OCI-LY1 (cell line): ENCODE measurements at regions not wholly inside any gene's neighbourhood (a gene's known extent, or its start where the extent isn't known, plus 50 kb on each side); places are given as distances from the start of the nearest gene placed in this dataset.

ENCODE experiments used
- H2AFZ ChIP-seq: fragments of 200-600 bp; sonication (generic), shearing (Covaris generic); 2 replicates; pipeline ENCODE4 v1.6.0; 2014; ENCODE audit warnings: antibody characterized with exemption, mild to moderate bottlenecking, low read length
- H3F3A ChIP-seq: fragments of 200-600 bp; sonication (generic), shearing (Covaris generic); 2 replicates; pipeline ENCODE4 v1.6.0; 2014; ENCODE audit warnings: mild to moderate bottlenecking, antibody characterized with exemption, low read length, moderate library complexity; ENCODE audit not compliant: insufficient read depth
- H3K27ac ChIP-seq: fragments of 200-600 bp; sonication (generic); 2 replicates; pipeline ENCODE4 v1.5.1; 2014; ENCODE audit warnings: low read length, mixed run types, mild to moderate bottlenecking, low read depth; ENCODE audit not compliant: poor library complexity, severe bottlenecking
- H3K27me3 ChIP-seq: fragments of 200-600 bp; sonication (generic); 2 replicates; pipeline ENCODE4 v1.6.0; 2014; ENCODE audit warnings: antibody characterized with exemption, mild to moderate bottlenecking, low read length, moderate library complexity; ENCODE audit not compliant: insufficient read depth
- H3K36me3 ChIP-seq: fragments of 200-600 bp; sonication (generic); 2 replicates; pipeline ENCODE4 v1.6.1; 2014; ENCODE audit warnings: mild to moderate bottlenecking, antibody characterized with exemption, low read length, moderate library complexity, mixed read lengths; ENCODE audit not compliant: insufficient read depth
- H3K4me1 ChIP-seq: fragments of 200-600 bp; sonication (generic); 2 replicates; pipeline ENCODE4 v1.5.1; 2014; ENCODE audit warnings: mild to moderate bottlenecking, low read length, moderate library complexity; ENCODE audit not compliant: insufficient read depth, severe bottlenecking
- H3K4me2 ChIP-seq: fragments of 200-600 bp; sonication (generic), shearing (Covaris generic); 2 replicates; pipeline ENCODE4 v1.6.1; 2014; ENCODE audit warnings: low read length
- H3K4me3 ChIP-seq: fragments of 200-600 bp; sonication (generic); 2 replicates; pipeline ENCODE4 v1.5.1; 2014; ENCODE audit warnings: low read length, low read depth, mild to moderate bottlenecking, mixed read lengths; ENCODE audit not compliant: poor library complexity, severe bottlenecking
- H3K79me2 ChIP-seq: fragments of 200-600 bp; shearing (Covaris generic); 2 replicates; pipeline ENCODE4 v1.6.1; 2016; ENCODE audit warnings: mixed run types, low read length, mixed read lengths; ENCODE audit not compliant: insufficient read depth
- H3K9ac ChIP-seq: fragments of 200-600 bp; sonication (generic), shearing (Covaris generic); 2 replicates; pipeline ENCODE4 v1.6.1; 2014; ENCODE audit warnings: mild to moderate bottlenecking, low read length, mixed read lengths
- H3K9me2 ChIP-seq: fragments of 200-600 bp; sonication (generic), shearing (Covaris generic); 2 replicates; pipeline ENCODE4 v1.6.1; 2014; ENCODE audit warnings: low read depth, mild to moderate bottlenecking, low read length, mixed read lengths
- H3K9me3 ChIP-seq: fragments of 200-600 bp; shearing (Covaris generic); 2 replicates; pipeline ENCODE4 v1.6.1; 2014; ENCODE audit warnings: low read length, mixed read lengths
- H4K20me1 ChIP-seq: fragments of 200-600 bp; sonication (generic), shearing (Covaris generic); 2 replicates; pipeline ENCODE4 v1.6.0; 2016; ENCODE audit warnings: mild to moderate bottlenecking, low read length; ENCODE audit not compliant: insufficient read depth
- CTCF ChIP-seq: fragments of 200-600 bp; sonication (generic), shearing (Covaris generic); IDR thresholded peaks from 2 replicates; pipeline ENCODE4 v1.5.1; 2017; ENCODE audit warnings: mild to moderate bottlenecking, antibody characterized with exemption, low read length, moderate library complexity, mixed read lengths
- EZH2 ChIP-seq: fragments of 200-600 bp; sonication (generic), shearing (Covaris generic); IDR thresholded peaks from 2 replicates; pipeline ENCODE4 v1.8.0; 2017; ENCODE audit warnings: borderline replicate concordance, mixed run types, mild to moderate bottlenecking, antibody characterized with exemption, low read length, moderate library complexity, mixed read lengths

GRCh38 chr6:44036699-44037101 lies 90.6 kb downstream of the MRPL14 start:
- Histone ChIP-seq H3K36me3 (no peaks in the 10 kb centered on the region), H3K4me3 (no peak overlapping the region), H3K4me1 (no peaks in the 10 kb centered on the region), H3F3A (no peaks in the 10 kb centered on the region), H3K27ac (no peak overlapping the region), H3K9ac (no peak overlapping the region), H3K27me3 (peaks cover 4% of the 10 kb centered on the region; the same call in 1 of the 2 replicates), H3K4me2 (no peak overlapping the region), H3K9me2 (no peaks in the 10 kb centered on the region), H3K9me3 (no peaks in the 10 kb centered on the region), H3K79me2 (no peaks in the 10 kb centered on the region), H4K20me1 (no peaks in the 10 kb centered on the region), H2AFZ (no peak overlapping the region)
- no peak for TF ChIP-seq EZH2
- no peak for TF ChIP-seq CTCF

GRCh38 chr6:44036196-44036595 lies 91.1 kb downstream of the MRPL14 start:
- H3K79me2 ChIP-seq, result no peaks in the 10 kb centered on the region
- no peaks in the 10 kb centered on the region for H3K9me3 ChIP-seq
- H3K9ac ChIP-seq, result no peak overlapping the region
- H3K4me1 ChIP-seq, result no peaks in the 10 kb centered on the region
- no peaks in the 10 kb centered on the region for H3K36me3 ChIP-seq
- no peaks in the 10 kb centered on the region for H3F3A ChIP-seq
- no peak overlapping the region for H3K27ac ChIP-seq
- H3K27me3 ChIP-seq, result peaks cover 4% of the 10 kb centered on the region; the same call in 1 of the 2 replicates
- H4K20me1 ChIP-seq, result no peaks in the 10 kb centered on the region
- H2AFZ ChIP-seq, result no peak overlapping the region
- no peak for TF ChIP-seq CTCF
- TF ChIP-seq EZH2, result no peak
- H3K9me2 ChIP-seq, result no peaks in the 10 kb centered on the region
- H3K4me3 ChIP-seq, result no peak overlapping the region
- no peak overlapping the region for H3K4me2 ChIP-seq

- Histone ChIP-seq H4K20me1 (no peaks in the 10 kb centered on the region), H3K4me2 (no peak overlapping the region), H3K9me3 (no peaks in the 10 kb centered on the region), H3K4me3 (no peak overlapping the region), H3K9me2 (no peaks in the 10 kb centered on the region), H3K79me2 (no peaks in the 10 kb centered on the region), H3K9ac (no peak overlapping the region), H3K27ac (no peak overlapping the region), H3K36me3 (no peaks in the 10 kb centered on the region), H3K4me1 (no peaks in the 10 kb centered on the region), H3K27me3 (peaks cover 4% of the 10 kb centered on the region; the same call in 1 of the 2 replicates), H2AFZ (no peak overlapping the region), H3F3A (no peaks in the 10 kb centered on the region)
- TF ChIP-seq CTCF (no peak), EZH2 (no peak)
Observed at GRCh38 chr6:44035621-44036020, 91.6 kb downstream of the MRPL14 start.
